ENCODE measurements at regions not wholly inside any gene's neighbourhood (a gene's known extent, or its start where the extent isn't known, plus 50 kb on each side); places are given as distances from the start of the nearest gene placed in this dataset.

DNA sequence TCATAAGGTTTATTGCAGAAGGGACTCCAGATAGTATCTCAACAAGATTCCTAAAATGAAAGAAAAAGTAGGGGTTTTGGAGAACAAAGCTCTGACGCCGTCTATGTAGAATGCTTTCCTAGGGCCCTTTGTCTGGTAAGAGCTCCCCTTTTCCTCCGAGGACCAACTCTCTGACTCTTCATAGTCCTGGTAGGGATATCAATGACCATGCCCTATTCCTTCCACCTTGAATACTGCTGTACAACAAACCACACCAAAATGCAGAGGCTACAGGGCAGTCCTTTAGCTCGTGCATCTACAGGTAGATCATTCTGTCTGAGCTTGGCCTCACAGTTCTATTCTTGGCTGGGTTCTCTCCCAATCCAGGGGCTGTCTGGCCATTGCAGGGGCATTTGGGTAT, 190.3 kb downstream of the WDR11 start:
- WGBS, 2 experiments (ENCODE audit: insufficient coverage in 1 of 2, insufficient read length in 1 of 2): 88 to 91% methylated on average over 3 to 4 of the region's 4 CpGs
- H3K36me3 Mint-ChIP-seq (ENCODE audit: low read depth): no peaks in the 10 kb centered on the region
- peaks cover 10% of the 10 kb centered on the region for H3K27me3 Mint-ChIP-seq (ENCODE audit: insufficient read depth)
- TF ChIP-seq, protein P1, sequence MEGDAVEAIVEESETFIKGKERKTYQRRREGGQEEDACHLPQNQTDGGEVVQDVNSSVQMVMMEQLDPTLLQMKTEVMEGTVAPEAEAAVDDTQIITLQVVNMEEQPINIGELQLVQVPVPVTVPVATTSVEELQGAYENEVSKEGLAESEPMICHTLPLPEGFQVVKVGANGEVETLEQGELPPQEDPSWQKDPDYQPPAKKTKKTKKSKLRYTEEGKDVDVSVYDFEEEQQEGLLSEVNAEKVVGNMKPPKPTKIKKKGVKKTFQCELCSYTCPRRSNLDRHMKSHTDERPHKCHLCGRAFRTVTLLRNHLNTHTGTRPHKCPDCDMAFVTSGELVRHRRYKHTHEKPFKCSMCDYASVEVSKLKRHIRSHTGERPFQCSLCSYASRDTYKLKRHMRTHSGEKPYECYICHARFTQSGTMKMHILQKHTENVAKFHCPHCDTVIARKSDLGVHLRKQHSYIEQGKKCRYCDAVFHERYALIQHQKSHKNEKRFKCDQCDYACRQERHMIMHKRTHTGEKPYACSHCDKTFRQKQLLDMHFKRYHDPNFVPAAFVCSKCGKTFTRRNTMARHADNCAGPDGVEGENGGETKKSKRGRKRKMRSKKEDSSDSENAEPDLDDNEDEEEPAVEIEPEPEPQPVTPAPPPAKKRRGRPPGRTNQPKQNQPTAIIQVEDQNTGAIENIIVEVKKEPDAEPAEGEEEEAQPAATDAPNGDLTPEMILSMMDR (conservative IDR thresholded peaks at IDR 0.05): no peak
- H3K36me3 ChIP-seq (ENCODE audit: control insufficient read depth, insufficient read depth, low read length): no peaks in the 10 kb centered on the region
- H3K9ac ChIP-seq (ENCODE audit: extremely low read depth, low read length, poor library complexity, severe bottlenecking): no peak overlapping the region
- H3K9me3 ChIP-seq (ENCODE audit: control insufficient read depth, low read length): no peaks in the 10 kb centered on the region
- H3K4me1 Mint-ChIP-seq: peaks cover 13% of the 10 kb centered on the region
- H3K9me3 Mint-ChIP-seq: no peaks in the 10 kb centered on the region
- no peaks in the 10 kb centered on the region for H3K4me1 ChIP-seq (ENCODE audit: control insufficient read depth, insufficient read depth, low read length)
- no peak overlapping the region for H3K4me3 ChIP-seq (ENCODE audit: low read length)
- no peak for DNase-seq
- H3K27me3 ChIP-seq (ENCODE audit: control insufficient read depth, insufficient read depth, low read length, poor library complexity, severe bottlenecking): peaks cover 9% of the 10 kb centered on the region
- no peak overlapping the region for H3K27ac ChIP-seq (ENCODE audit: low read depth, low read length)
- no peak overlapping the region for H3K27ac Mint-ChIP-seq
- no peak overlapping the region for H3K4me3 Mint-ChIP-seq

DNA sequence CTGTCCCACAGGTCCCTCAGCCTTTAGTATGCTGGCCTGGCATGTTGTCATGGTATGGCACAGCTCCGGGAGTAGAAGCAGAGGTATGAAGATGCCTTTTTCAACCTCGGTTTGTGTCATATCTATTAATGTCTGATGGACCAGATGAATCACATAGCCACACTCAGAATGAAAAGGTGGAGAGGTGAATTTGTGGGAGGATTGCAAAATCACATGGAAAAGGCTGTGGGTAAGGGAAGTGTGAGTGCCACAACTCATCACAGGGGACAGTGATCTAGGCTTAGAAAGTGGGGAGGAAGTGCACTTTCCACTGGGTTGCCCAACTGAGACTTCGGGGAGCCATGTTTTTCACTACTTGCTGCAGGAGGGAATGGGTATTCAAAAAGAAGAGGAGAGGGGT, 190.7 kb downstream of the WDR11 start:
- TF ChIP-seq, protein P1 (conservative IDR thresholded peaks at IDR 0.05): no peak
- Histone ChIP-seq H3K4me3 (ENCODE audit: low read length) (no peak overlapping the region), H3K9me3 (ENCODE audit: control insufficient read depth, low read length) (no peaks in the 10 kb centered on the region), H3K4me1 (ENCODE audit: control insufficient read depth, insufficient read depth, low read length) (no peaks in the 10 kb centered on the region), H3K9ac (ENCODE audit: extremely low read depth, low read length, poor library complexity, severe bottlenecking) (no peak overlapping the region), H3K27me3 (ENCODE audit: control insufficient read depth, insufficient read depth, low read length, poor library complexity, severe bottlenecking) (peaks cover 9% of the 10 kb centered on the region), H3K36me3 (ENCODE audit: control insufficient read depth, insufficient read depth, low read length) (no peaks in the 10 kb centered on the region), H3K27ac (ENCODE audit: low read depth, low read length) (no peak overlapping the region)
- WGBS, 2 experiments (ENCODE audit: insufficient coverage in 1 of 2, insufficient read length in 1 of 2): 92 to 94% methylated on average over 2 to 3 of the region's 3 CpGs
- DNase-seq: no peak
- no peaks in the 10 kb centered on the region for H3K36me3 Mint-ChIP-seq (ENCODE audit: low read depth)
- peaks cover 10% of the 10 kb centered on the region for H3K27me3 Mint-ChIP-seq (ENCODE audit: insufficient read depth)
- H3K27ac Mint-ChIP-seq: no peak overlapping the region
- no peaks in the 10 kb centered on the region for H3K9me3 Mint-ChIP-seq
- no peak overlapping the region for H3K4me3 Mint-ChIP-seq
- peaks cover 9% of the 10 kb centered on the region for H3K4me1 Mint-ChIP-seq

DNA sequence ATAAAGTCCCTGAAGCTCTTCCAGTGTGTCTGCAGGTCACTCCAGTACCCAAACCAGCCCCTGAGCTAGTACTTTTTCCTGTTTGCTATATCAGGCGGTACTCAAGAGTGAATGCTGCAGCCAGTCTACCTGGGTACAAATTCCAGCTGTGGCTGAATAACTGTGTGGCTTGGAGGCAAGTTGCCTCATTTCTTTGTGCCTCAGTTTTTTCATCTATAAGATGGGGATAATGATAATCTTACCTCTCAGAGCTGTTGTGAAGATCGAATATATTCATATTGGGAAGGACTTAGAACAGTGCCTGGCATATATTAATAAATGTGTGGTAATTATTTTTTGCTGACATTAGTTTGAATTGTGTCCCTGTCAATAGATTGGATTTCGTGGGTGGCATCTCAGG, 191.2 kb downstream of the WDR11 start:
- no peak overlapping the region for H3K4me3 ChIP-seq (ENCODE audit: low read length)
- H3K27me3 ChIP-seq (ENCODE audit: control insufficient read depth, insufficient read depth, low read length, poor library complexity, severe bottlenecking): peaks cover 9% of the 10 kb centered on the region
- Mint-ChIP-seq H3K36me3 (ENCODE audit: low read depth) (no peaks in the 10 kb centered on the region), H3K4me1 (peaks cover 4% of the 10 kb centered on the region), H3K27me3 (ENCODE audit: insufficient read depth) (peaks cover 10% of the 10 kb centered on the region), H3K4me3 (no peak overlapping the region), H3K9me3 (no peaks in the 10 kb centered on the region), H3K27ac (no peak overlapping the region)
- no peak overlapping the region for H3K9ac ChIP-seq (ENCODE audit: extremely low read depth, low read length, poor library complexity, severe bottlenecking)
- H3K36me3 ChIP-seq (ENCODE audit: control insufficient read depth, insufficient read depth, low read length): no peaks in the 10 kb centered on the region
- H3K27ac ChIP-seq (ENCODE audit: low read depth, low read length): no peak overlapping the region
- 93 to 94% methylated on average over 2 to 3 of the region's 3 CpGs for WGBS, 2 experiments (ENCODE audit: insufficient coverage in 1 of 2, insufficient read length in 1 of 2)
- H3K9me3 ChIP-seq (ENCODE audit: control insufficient read depth, low read length): no peaks in the 10 kb centered on the region
- no peaks in the 10 kb centered on the region for H3K4me1 ChIP-seq (ENCODE audit: control insufficient read depth, insufficient read depth, low read length)
- DNase-seq: no peak
- TF ChIP-seq, protein P1 (conservative IDR thresholded peaks at IDR 0.05): no peak
